ENCODE measurements at regions not wholly inside any gene's neighbourhood (a gene's known extent, or its start where the extent isn't known, plus 50 kb on each side); places are given as distances from the start of the nearest gene placed in this dataset.

DNA sequence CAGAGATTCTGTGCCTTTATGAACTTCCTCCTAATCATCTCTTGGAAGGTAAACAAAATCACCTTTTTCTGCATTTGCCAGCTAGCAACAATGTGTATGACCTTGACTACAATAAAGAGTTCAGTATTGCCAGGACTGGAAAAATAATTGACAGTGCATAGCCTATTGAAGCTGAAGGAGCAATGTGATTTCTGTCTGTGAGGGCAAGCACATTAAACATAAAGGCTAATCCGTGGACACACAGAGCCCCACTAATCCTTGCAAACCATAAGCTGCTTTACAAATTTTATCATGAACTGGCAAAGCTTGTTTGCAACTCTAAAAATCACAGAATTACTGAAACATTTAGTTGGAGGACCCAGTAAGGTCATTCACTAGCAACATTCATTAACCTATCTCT is 563.8 kb downstream of the PYDC2 start:
- TF ChIP-seq YY1 (IDR thresholded peaks at IDR 0.05; ENCODE audit: insufficient read depth, insufficient read length), result no peak
- TF ChIP-seq SUZ12 (IDR thresholded peaks at IDR 0.05; ENCODE audit: extremely low read depth, insufficient read depth, insufficient read length), result no peak
- TF ChIP-seq ZNF274 (IDR thresholded peaks at IDR 0.05; ENCODE audit: low read depth, low read length), result no peak

Measured in NT2/D1 (cell line).